Calu3 (cell line): ENCODE measurements at regions not wholly inside any gene's neighbourhood (a gene's known extent, or its start where the extent isn't known, plus 50 kb on each side); places are given as distances from the start of the nearest gene placed in this dataset.

ENCODE experiments used
- BruUV-seq: library from RNA; stranded (reverse); fragments of 400-500 nt; replicated peaks from 2 replicates; lab custom pipeline; 2021; lab: Mats Ljungman, UMichigan
- CTCF ChIA-PET: fragments of 300-600 bp; sonication (Branson Sonifier 250); formaldehyde crosslinking; loops from one replicate; lab custom pipeline; 2022; ENCODE audit warnings: antibody characterized with exemption; lab: Charles Lee
- DNase-seq: peaks from one replicate; pipeline ENCODE4 v3.0.0; 2022
- H3K27ac Mint-ChIP-seq: one replicate; pipeline ENCODE4 v1.8.0; 2022; ENCODE audit warnings: mixed read lengths; ENCODE audit not compliant: unreplicated experiment
- H3K27me3 Mint-ChIP-seq: one replicate; pipeline ENCODE4 v1.8.0; 2022; ENCODE audit warnings: mixed read lengths; ENCODE audit not compliant: unreplicated experiment
- H3K36me3 Mint-ChIP-seq: one replicate; pipeline ENCODE4 v1.8.0; 2022; ENCODE audit warnings: mild to moderate bottlenecking, moderate library complexity, mixed read lengths; ENCODE audit not compliant: insufficient read depth, unreplicated experiment
- H3K4me1 Mint-ChIP-seq: one replicate; pipeline ENCODE4 v1.8.0; 2022; ENCODE audit warnings: mild to moderate bottlenecking, low read depth, mixed read lengths; ENCODE audit not compliant: unreplicated experiment
- H3K4me3 Mint-ChIP-seq: one replicate; pipeline ENCODE4 v1.8.0; 2022; ENCODE audit warnings: mild to moderate bottlenecking, low read depth, moderate library complexity, mixed read lengths; ENCODE audit not compliant: unreplicated experiment
- H3K9me3 Mint-ChIP-seq: one replicate; pipeline ENCODE4 v1.8.0; 2022; ENCODE audit warnings: low read depth, mixed read lengths; ENCODE audit not compliant: unreplicated experiment
- intact Hi-C: fragments of 100-400 bp; cut with micrococcal nuclease; formaldehyde crosslinking; loops from one replicate; pipeline ENCODE4 v1.10.0; 2022; ENCODE audit not compliant: unreplicated experiment
- TF ChIP-seq, protein P1 (sequence below): fragments of 200-600 bp; IDR thresholded peaks from one replicate; pipeline ENCODE4 v1.8.0; 2022; ENCODE audit warnings: antibody characterized with exemption; ENCODE audit not compliant: unreplicated experiment

GRCh38 chr12:25743679-25744215 lies 190.7 kb upstream of the LMNTD1 start:
- no peak overlapping the region for H3K27ac Mint-ChIP-seq
- no peaks in the 10 kb centered on the region for H3K27me3 Mint-ChIP-seq
- intact Hi-C loops: no loop called here
- no TSS peak for BruUV-seq
- no peaks in the 10 kb centered on the region for H3K9me3 Mint-ChIP-seq
- TF ChIP-seq, protein P1, sequence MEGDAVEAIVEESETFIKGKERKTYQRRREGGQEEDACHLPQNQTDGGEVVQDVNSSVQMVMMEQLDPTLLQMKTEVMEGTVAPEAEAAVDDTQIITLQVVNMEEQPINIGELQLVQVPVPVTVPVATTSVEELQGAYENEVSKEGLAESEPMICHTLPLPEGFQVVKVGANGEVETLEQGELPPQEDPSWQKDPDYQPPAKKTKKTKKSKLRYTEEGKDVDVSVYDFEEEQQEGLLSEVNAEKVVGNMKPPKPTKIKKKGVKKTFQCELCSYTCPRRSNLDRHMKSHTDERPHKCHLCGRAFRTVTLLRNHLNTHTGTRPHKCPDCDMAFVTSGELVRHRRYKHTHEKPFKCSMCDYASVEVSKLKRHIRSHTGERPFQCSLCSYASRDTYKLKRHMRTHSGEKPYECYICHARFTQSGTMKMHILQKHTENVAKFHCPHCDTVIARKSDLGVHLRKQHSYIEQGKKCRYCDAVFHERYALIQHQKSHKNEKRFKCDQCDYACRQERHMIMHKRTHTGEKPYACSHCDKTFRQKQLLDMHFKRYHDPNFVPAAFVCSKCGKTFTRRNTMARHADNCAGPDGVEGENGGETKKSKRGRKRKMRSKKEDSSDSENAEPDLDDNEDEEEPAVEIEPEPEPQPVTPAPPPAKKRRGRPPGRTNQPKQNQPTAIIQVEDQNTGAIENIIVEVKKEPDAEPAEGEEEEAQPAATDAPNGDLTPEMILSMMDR: no peak
- CTCF ChIA-PET: interaction anchor here (1.1 kb wide), 1 partner anchor 77 kb away, joined by 4 read pairs; no protein-coding TSS in a partner anchor
- no peak for DNase-seq
- H3K4me1 Mint-ChIP-seq: peaks cover 9% of the 10 kb centered on the region
- H3K36me3 Mint-ChIP-seq: no peaks in the 10 kb centered on the region
- no peak overlapping the region for H3K4me3 Mint-ChIP-seq

DNA sequence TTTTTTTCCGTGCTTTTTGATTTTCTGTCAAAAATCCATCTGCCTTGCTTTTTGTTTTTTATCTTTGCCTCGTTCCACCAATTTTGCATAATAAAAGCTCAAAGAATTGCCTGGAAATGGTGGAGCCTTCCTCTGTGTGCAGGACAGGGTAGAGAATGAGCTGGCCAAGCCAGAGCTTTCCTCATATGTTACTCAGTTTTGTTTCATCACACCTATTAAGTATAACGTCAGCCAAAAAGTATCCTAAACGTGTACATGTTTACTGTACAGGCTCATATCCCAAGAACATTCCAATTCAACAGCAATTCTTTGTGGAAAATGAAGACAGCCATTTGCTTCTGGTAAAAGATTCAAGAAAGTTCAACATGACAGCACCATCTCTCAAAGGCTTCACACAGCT lies 191.2 kb upstream of the LMNTD1 start:
- CTCF ChIA-PET: interaction anchor here (0.5 to 0.7 kb wide), 2 partner anchors 13 to 308 kb away, joined by 3 read pairs; no protein-coding TSS in a partner anchor
- no TSS peak for BruUV-seq
- Mint-ChIP-seq H3K27me3 (no peaks in the 10 kb centered on the region), H3K4me3 (no peak overlapping the region), H3K36me3 (no peaks in the 10 kb centered on the region), H3K27ac (no peak overlapping the region), H3K4me1 (peaks cover 9% of the 10 kb centered on the region), H3K9me3 (no peaks in the 10 kb centered on the region)
- TF ChIP-seq, protein P1: no peak
- intact Hi-C loops: no loop called here
- DNase-seq: no peak

GRCh38 chr12:25745281-25745680 lies 192.2 kb upstream of the LMNTD1 start:
- TF ChIP-seq, protein P1: no peak
- Mint-ChIP-seq H3K27me3 (no peaks in the 10 kb centered on the region), H3K9me3 (no peaks in the 10 kb centered on the region), H3K36me3 (no peaks in the 10 kb centered on the region), H3K4me3 (no peak overlapping the region), H3K4me1 (peaks cover 9% of the 10 kb centered on the region), H3K27ac (no peak overlapping the region)
- intact Hi-C loops: no loop called here
- BruUV-seq: no TSS peak
- CTCF ChIA-PET: no interaction called here
- no peak for DNase-seq

GRCh38 chr12:25746131-25746530 lies 193.0 kb upstream of the LMNTD1 start:
- Mint-ChIP-seq H3K27ac (no peak overlapping the region), H3K36me3 (no peaks in the 10 kb centered on the region), H3K4me3 (no peak overlapping the region), H3K27me3 (no peaks in the 10 kb centered on the region), H3K4me1 (peaks cover 9% of the 10 kb centered on the region), H3K9me3 (no peaks in the 10 kb centered on the region)
- TF ChIP-seq, protein P1: no peak
- BruUV-seq: no TSS peak
- CTCF ChIA-PET: no interaction called here
- intact Hi-C loops: no loop called here
- no peak for DNase-seq
